SK-N-SH treated with all-trans-retinoic acid at 6 μM for 48 hours (cell line): ENCODE measurements at regions not wholly inside any gene's neighbourhood (a gene's known extent, or its start where the extent isn't known, plus 50 kb on each side); places are given as distances from the start of the nearest gene placed in this dataset.

Experiments
- ATAC-seq: fragments of 200-7000 bp; cut with Tn5 transposase; 3 replicates; pipeline ENCODE4 v1.9.1; 2020; ENCODE audit warnings: mild to moderate bottlenecking, moderate library complexity
- ARNTL ChIP-seq: fragments of 450-650 bp; formaldehyde crosslinking; IDR thresholded peaks from 2 replicates; pipeline ENCODE4 v1.5.0; 2020; ENCODE audit warnings: low read depth, mild to moderate bottlenecking, moderate library complexity, borderline replicate concordance
- BACH2 ChIP-seq: fragments of 250-450 bp; sonication (Bioruptor Pico); IDR thresholded peaks from 2 replicates; pipeline ENCODE4 v1.9.0; 2021; ENCODE audit warnings: mild to moderate bottlenecking, borderline replicate concordance
- CSDC2 ChIP-seq: fragments of 250-450 bp; sonication (Bioruptor Pico); IDR thresholded peaks from 2 replicates; pipeline ENCODE4 v1.5.0; 2020; ENCODE audit warnings: mild to moderate bottlenecking, moderate library complexity
- ESRRG ChIP-seq: fragments of 250-450 bp; sonication (Bioruptor Pico); IDR thresholded peaks from 2 replicates; pipeline ENCODE4 v1.6.1; 2021; ENCODE audit warnings: mild to moderate bottlenecking
- GLIS3 ChIP-seq: fragments of 250-450 bp; sonication (Bioruptor Pico); IDR thresholded peaks from 2 replicates; pipeline ENCODE4 v1.5.0; 2020; ENCODE audit warnings: mild to moderate bottlenecking, moderate library complexity
- ISL1 ChIP-seq: fragments of 250-450 bp; sonication (Bioruptor Pico); IDR thresholded peaks from 2 replicates; pipeline ENCODE4 v2.1.2; 2022; ENCODE audit warnings: mild to moderate bottlenecking, moderate library complexity
- OSR1 ChIP-seq: fragments of 250-450 bp; sonication (Bioruptor Pico); IDR thresholded peaks from 2 replicates; pipeline ENCODE4 v1.8.0; 2022; ENCODE audit warnings: moderate library complexity, mild to moderate bottlenecking, inconsistent platforms
- PATZ1 ChIP-seq: fragments of 250-450 bp; sonication (Bioruptor Pico); IDR thresholded peaks from 2 replicates; pipeline ENCODE4 v1.8.0; 2020; ENCODE audit warnings: mild to moderate bottlenecking, moderate library complexity, borderline replicate concordance
- RARB ChIP-seq: fragments of 250-450 bp; sonication (Bioruptor Pico); IDR thresholded peaks from 2 replicates; pipeline ENCODE4 v1.8.0; 2021; ENCODE audit warnings: mild to moderate bottlenecking, moderate library complexity
- SNAI2 ChIP-seq: fragments of 250-450 bp; sonication (Bioruptor Pico); IDR thresholded peaks from 2 replicates; pipeline ENCODE4 v1.5.0; 2020; ENCODE audit warnings: mild to moderate bottlenecking, moderate library complexity
- TCF4 ChIP-seq: fragments of 250-450 bp; sonication (Bioruptor Pico); IDR thresholded peaks from 2 replicates; pipeline ENCODE4 v1.8.0; 2021; ENCODE audit warnings: mild to moderate bottlenecking, moderate library complexity, borderline replicate concordance
- TOX ChIP-seq: fragments of 250-450 bp; sonication (Bioruptor Pico); IDR thresholded peaks from 2 replicates; pipeline ENCODE4 v1.8.0; 2021; ENCODE audit warnings: mild to moderate bottlenecking, moderate library complexity, borderline replicate concordance
- ZC3H10 ChIP-seq: fragments of 250-450 bp; sonication (Bioruptor Pico); IDR thresholded peaks from 2 replicates; pipeline ENCODE4 v1.5.1; 2021; ENCODE audit warnings: mild to moderate bottlenecking, moderate library complexity
- ZFP3 ChIP-seq: fragments of 250-450 bp; sonication (Bioruptor Pico); IDR thresholded peaks from 2 replicates; pipeline ENCODE4 v1.5.0; 2020; ENCODE audit warnings: mild to moderate bottlenecking, moderate library complexity
- ZFP30 ChIP-seq: fragments of 450-650 bp; formaldehyde crosslinking; IDR thresholded peaks from 2 replicates; pipeline ENCODE4 v1.5.0; 2022; ENCODE audit warnings: mild to moderate bottlenecking, moderate library complexity
- ZNF565 ChIP-seq: fragments of 450-650 bp; formaldehyde crosslinking; conservative IDR thresholded peaks from 2 replicates; pipeline ENCODE4 v1.5.0; 2020; ENCODE audit warnings: low read depth, mild to moderate bottlenecking, moderate library complexity
- ZNF70 ChIP-seq: fragments of 450-650 bp; formaldehyde crosslinking; IDR thresholded peaks from 2 replicates; pipeline ENCODE4 v1.5.0; 2020; ENCODE audit warnings: mild to moderate bottlenecking, moderate library complexity
- ZNF8 ChIP-seq: fragments of 450-650 bp; formaldehyde crosslinking; IDR thresholded peaks from 2 replicates; pipeline ENCODE4 v1.5.0; 2020; ENCODE audit warnings: mild to moderate bottlenecking, moderate library complexity
- TF ChIP-seq, protein P1 (sequence below): fragments of 250-450 bp; sonication (Bioruptor Pico); IDR thresholded peaks from 2 replicates; pipeline ENCODE4 v1.5.1; 2020; ENCODE audit warnings: low read depth, mild to moderate bottlenecking, moderate library complexity
- TF ChIP-seq, protein P2 (sequence below): fragments of 250-450 bp; sonication (Bioruptor Pico); IDR thresholded peaks from 2 replicates; pipeline ENCODE4 v1.8.0; 2021; ENCODE audit warnings: low read depth, mild to moderate bottlenecking, moderate library complexity, borderline replicate concordance
- TF ChIP-seq, protein P3 (sequence below): fragments of 250-450 bp; sonication (Bioruptor Pico); IDR thresholded peaks from 2 replicates; pipeline ENCODE4 v1.5.1; 2021; ENCODE audit warnings: mild to moderate bottlenecking, moderate library complexity

GRCh38 chr9:2267181-2267745 is 252.1 kb downstream of the SMARCA2 start (continued):
- TF ChIP-seq CSDC2 (CRISPR knock-in tag) (no peak), PATZ1 (CRISPR knock-in tag) (no peak), SNAI2 (CRISPR knock-in tag) (no peak), ZNF565 (CRISPR knock-in tag) (no peak), GLIS3 (CRISPR knock-in tag) (no peak), RARB (CRISPR knock-in tag) (no peak)

GRCh38 chr9:2269778-2270177 is 254.6 kb downstream of the SMARCA2 start:
- no peak for TF ChIP-seq GLIS3 (CRISPR knock-in tag)
- TF ChIP-seq, protein P1, sequence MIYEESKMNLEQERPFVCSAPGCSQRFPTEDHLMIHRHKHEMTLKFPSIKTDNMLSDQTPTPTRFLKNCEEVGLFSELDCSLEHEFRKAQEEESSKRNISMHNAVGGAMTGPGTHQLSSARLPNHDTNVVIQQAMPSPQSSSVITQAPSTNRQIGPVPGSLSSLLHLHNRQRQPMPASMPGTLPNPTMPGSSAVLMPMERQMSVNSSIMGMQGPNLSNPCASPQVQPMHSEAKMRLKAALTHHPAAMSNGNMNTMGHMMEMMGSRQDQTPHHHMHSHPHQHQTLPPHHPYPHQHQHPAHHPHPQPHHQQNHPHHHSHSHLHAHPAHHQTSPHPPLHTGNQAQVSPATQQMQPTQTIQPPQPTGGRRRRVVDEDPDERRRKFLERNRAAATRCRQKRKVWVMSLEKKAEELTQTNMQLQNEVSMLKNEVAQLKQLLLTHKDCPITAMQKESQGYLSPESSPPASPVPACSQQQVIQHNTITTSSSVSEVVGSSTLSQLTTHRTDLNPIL (CRISPR knock-in tag): no peak
- TF ChIP-seq ZFP3: no peak
- TF ChIP-seq ISL1 (CRISPR knock-in tag): no peak
- no peak for TF ChIP-seq BACH2 (CRISPR knock-in tag)
- TF ChIP-seq ARNTL: no peak
- no peak for TF ChIP-seq ZC3H10 (CRISPR knock-in tag)
- TF ChIP-seq ZNF8: no peak
- TF ChIP-seq, protein P2, sequence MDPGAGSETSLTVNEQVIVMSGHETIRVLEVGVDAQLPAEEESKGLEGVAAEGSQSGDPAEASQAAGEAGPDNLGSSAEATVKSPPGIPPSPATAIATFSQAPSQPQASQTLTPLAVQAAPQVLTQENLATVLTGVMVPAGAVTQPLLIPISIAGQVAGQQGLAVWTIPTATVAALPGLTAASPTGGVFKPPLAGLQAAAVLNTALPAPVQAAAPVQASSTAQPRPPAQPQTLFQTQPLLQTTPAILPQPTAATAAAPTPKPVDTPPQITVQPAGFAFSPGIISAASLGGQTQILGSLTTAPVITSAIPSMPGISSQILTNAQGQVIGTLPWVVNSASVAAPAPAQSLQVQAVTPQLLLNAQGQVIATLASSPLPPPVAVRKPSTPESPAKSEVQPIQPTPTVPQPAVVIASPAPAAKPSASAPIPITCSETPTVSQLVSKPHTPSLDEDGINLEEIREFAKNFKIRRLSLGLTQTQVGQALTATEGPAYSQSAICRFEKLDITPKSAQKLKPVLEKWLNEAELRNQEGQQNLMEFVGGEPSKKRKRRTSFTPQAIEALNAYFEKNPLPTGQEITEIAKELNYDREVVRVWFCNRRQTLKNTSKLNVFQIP (CRISPR knock-in tag): no peak
- no peak for TF ChIP-seq ESRRG (CRISPR knock-in tag)
- no peak for TF ChIP-seq RARB (CRISPR knock-in tag)
- no peak for TF ChIP-seq TCF4 (CRISPR knock-in tag)
- TF ChIP-seq ZFP30: no peak
- no peak for TF ChIP-seq ZNF565 (CRISPR knock-in tag)
- TF ChIP-seq CSDC2 (CRISPR knock-in tag): no peak
- no peak for TF ChIP-seq OSR1 (CRISPR knock-in tag)
- TF ChIP-seq ZNF70 (CRISPR knock-in tag): no peak
- no peak for TF ChIP-seq PATZ1 (CRISPR knock-in tag)
- TF ChIP-seq, protein P3, sequence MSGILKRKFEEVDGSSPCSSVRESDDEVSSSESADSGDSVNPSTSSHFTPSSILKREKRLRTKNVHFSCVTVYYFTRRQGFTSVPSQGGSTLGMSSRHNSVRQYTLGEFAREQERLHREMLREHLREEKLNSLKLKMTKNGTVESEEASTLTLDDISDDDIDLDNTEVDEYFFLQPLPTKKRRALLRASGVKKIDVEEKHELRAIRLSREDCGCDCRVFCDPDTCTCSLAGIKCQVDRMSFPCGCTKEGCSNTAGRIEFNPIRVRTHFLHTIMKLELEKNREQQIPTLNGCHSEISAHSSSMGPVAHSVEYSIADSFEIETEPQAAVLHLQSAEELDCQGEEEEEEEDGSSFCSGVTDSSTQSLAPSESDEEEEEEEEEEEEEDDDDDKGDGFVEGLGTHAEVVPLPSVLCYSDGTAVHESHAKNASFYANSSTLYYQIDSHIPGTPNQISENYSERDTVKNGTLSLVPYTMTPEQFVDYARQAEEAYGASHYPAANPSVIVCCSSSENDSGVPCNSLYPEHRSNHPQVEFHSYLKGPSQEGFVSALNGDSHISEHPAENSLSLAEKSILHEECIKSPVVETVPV (CRISPR knock-in tag): no peak
- no peak for ATAC-seq

DNA sequence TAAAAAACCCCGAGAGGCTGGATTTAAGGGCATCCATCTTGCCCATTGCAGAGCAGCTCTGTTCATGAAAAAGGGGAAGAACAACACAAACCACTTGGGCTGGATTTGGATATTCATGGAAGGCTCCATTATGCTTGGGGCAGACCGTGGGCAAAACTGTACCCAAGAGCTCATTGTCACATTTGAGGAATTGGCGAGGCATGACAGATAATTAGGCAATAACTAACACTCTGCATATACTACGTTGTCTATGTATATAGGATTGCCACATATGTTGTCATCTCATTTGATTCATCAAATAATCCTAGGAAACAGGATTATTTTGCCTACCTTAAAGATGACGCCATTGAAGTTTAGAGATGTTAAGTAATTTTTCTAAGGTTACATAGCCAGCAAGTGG is 255.4 kb downstream of the SMARCA2 start:
- ATAC-seq: no peak
- TF ChIP-seq RARB (CRISPR knock-in tag) (no peak), ARNTL (no peak), TOX (no peak), ZNF565 (CRISPR knock-in tag) (no peak), ZNF8 (no peak), ZC3H10 (CRISPR knock-in tag) (no peak), OSR1 (CRISPR knock-in tag) (no peak), PATZ1 (CRISPR knock-in tag) (no peak), CSDC2 (CRISPR knock-in tag) (no peak)
- TF ChIP-seq, protein P3 (CRISPR knock-in tag): no peak
- TF ChIP-seq, protein P2 (CRISPR knock-in tag): no peak
